ENCODE measurements at regions not wholly inside any gene's neighbourhood (a gene's known extent, or its start where the extent isn't known, plus 50 kb on each side); places are given as distances from the start of the nearest gene placed in this dataset.

DNA sequence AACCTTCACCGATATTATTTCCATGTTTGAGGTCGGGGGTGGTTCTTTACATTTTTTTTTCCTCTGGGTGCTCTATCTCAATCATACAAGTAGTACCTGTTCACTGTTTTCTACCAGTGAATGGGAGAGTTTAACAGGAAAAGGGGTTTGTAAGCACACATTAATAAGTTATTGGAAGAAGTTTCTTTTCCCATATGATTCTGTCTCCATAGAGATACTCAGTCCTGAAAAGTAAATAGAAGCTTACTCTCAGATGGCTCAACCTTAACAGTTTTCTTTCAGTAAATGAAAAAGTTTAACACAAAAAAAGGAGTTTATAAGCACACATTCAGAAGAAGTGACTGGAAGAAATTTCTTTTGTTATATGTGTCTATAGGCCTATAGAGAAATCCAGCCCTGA lies 995.6 kb upstream of the SLC39A10 start:
- TF ChIP-seq, protein P1, sequence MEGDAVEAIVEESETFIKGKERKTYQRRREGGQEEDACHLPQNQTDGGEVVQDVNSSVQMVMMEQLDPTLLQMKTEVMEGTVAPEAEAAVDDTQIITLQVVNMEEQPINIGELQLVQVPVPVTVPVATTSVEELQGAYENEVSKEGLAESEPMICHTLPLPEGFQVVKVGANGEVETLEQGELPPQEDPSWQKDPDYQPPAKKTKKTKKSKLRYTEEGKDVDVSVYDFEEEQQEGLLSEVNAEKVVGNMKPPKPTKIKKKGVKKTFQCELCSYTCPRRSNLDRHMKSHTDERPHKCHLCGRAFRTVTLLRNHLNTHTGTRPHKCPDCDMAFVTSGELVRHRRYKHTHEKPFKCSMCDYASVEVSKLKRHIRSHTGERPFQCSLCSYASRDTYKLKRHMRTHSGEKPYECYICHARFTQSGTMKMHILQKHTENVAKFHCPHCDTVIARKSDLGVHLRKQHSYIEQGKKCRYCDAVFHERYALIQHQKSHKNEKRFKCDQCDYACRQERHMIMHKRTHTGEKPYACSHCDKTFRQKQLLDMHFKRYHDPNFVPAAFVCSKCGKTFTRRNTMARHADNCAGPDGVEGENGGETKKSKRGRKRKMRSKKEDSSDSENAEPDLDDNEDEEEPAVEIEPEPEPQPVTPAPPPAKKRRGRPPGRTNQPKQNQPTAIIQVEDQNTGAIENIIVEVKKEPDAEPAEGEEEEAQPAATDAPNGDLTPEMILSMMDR (IDR thresholded peaks at IDR 0.05): no peak
- TF ChIP-seq EZH2 (IDR thresholded peaks at IDR 0.05; ENCODE audit: borderline replicate concordance, insufficient read depth, low read depth, low read length, poor library complexity, severe bottlenecking): no peak

Measured in B cell (primary cell).